ENCODE measurements at regions not wholly inside any gene's neighbourhood (a gene's known extent, or its start where the extent isn't known, plus 50 kb on each side); places are given as distances from the start of the nearest gene placed in this dataset.

DNA sequence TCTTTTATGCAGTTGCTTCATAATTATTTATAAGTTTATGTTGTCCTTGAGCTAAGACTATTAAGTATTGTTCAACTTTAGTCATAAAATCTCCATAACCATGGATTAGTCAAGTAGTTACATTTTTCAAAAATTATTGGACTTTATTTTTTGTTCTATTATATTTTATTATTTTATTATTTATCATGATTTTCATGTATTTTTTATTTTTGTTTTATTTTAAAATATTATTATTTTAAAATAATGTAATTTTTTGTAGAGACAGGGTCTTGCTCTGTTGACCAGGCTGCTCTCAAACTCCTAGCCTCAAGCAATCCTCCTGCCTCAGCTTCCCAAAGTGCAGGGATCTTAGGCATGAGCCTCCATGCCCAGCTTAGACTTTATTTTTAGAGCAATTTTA lies 102.3 kb downstream of the NOC3L start:
- Histone ChIP-seq H3K4me3 (ENCODE audit: control extremely low read depth in 1 of 5, extremely low read depth in 1 of 5, insufficient read depth in 1 of 5, low read depth in 2 of 5, low read length in 4 of 5) (no peak overlapping the region), H3K4me1 (ENCODE audit: control insufficient read depth in 2 of 2, insufficient read depth in 2 of 2, low read length in 2 of 2) (no peaks in the 10 kb centered on the region), H3K27me3 (replicated peaks in 1 of 4; ENCODE audit: control extremely low read depth in 1 of 4, control insufficient read depth in 3 of 4, insufficient read depth in 4 of 4, low read length in 3 of 4) (peaks cover 0 to 2% (median 0%) of the 10 kb centered on the region in 4 experiments), H3K9ac (ENCODE audit: low read length) (no peak overlapping the region), H3K79me2 (ENCODE audit: control insufficient read depth, insufficient read depth, low read length) (no peaks in the 10 kb centered on the region), H2AFZ (ENCODE audit: insufficient read depth, low read depth, low read length, poor library complexity, severe bottlenecking) (no peak overlapping the region), H4K20me1 (ENCODE audit: control insufficient read depth, insufficient read depth, low read length, poor library complexity, severe bottlenecking) (no peaks in the 10 kb centered on the region), H3K36me3 (replicated peaks in 1 of 2; ENCODE audit: control extremely low read depth in 1 of 2, control insufficient read depth in 1 of 2, extremely low read depth in 1 of 2, insufficient read depth in 2 of 2, low read length in 1 of 2) (no peaks in the 10 kb centered on the region), H3K9me3 (ENCODE audit: control extremely low read depth in 1 of 3, control insufficient read depth in 2 of 3, insufficient read depth in 1 of 3, low read length in 2 of 3) (no peaks in the 10 kb centered on the region), H3K27ac (ENCODE audit: low read length in 2 of 2) (no peak overlapping the region), H3K4me2 (replicated peaks; ENCODE audit: low read depth, low read length, poor library complexity, severe bottlenecking) (no peak overlapping the region)
- peaks cover 12% of the 10 kb centered on the region for H3K27me3 Mint-ChIP-seq
- H3K4me3 Mint-ChIP-seq: no peak overlapping the region
- H3K27ac Mint-ChIP-seq: no peak overlapping the region
- ATAC-seq (ENCODE audit: low read depth): no peak
- DNase-seq: no peak
- H3K9me3 Mint-ChIP-seq (ENCODE audit: insufficient read depth): no peaks in the 10 kb centered on the region
- H3K4me1 Mint-ChIP-seq: no peaks in the 10 kb centered on the region
- TF ChIP-seq, protein P1, sequence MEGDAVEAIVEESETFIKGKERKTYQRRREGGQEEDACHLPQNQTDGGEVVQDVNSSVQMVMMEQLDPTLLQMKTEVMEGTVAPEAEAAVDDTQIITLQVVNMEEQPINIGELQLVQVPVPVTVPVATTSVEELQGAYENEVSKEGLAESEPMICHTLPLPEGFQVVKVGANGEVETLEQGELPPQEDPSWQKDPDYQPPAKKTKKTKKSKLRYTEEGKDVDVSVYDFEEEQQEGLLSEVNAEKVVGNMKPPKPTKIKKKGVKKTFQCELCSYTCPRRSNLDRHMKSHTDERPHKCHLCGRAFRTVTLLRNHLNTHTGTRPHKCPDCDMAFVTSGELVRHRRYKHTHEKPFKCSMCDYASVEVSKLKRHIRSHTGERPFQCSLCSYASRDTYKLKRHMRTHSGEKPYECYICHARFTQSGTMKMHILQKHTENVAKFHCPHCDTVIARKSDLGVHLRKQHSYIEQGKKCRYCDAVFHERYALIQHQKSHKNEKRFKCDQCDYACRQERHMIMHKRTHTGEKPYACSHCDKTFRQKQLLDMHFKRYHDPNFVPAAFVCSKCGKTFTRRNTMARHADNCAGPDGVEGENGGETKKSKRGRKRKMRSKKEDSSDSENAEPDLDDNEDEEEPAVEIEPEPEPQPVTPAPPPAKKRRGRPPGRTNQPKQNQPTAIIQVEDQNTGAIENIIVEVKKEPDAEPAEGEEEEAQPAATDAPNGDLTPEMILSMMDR (IDR thresholded peaks at IDR 0.05): no peak
- TF ChIP-seq EZH2 (IDR thresholded peaks at IDR 0.05; ENCODE audit: borderline replicate concordance, insufficient read depth, low read depth, low read length, poor library complexity, severe bottlenecking): no peak
- POLR2A ChIA-PET: no interaction called here
- CTCF ChIA-PET: no interaction called here
- intact Hi-C loops (cut with micrococcal nuclease): no loop called here

DNA sequence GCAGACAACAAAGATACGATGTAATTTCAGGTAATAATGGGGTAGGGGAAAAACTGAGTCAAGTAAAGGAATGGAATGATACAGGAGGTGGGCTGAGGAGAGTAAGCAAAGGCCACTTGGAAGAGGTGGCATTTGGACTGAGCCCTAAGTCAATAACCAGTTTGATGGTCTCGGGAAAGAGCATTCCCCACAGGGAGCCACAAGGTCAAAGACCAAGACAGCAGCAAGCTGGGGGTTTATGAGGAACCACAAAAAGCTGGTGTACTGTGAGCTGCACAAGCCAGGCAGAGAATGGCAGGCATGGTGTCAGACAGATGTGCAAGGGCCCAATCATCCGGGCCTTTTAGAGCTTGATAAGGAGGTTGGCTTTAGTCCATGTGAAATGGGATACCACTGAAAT lies 98.7 kb downstream of the NOC3L start:
- no peak overlapping the region for H3K4me2 ChIP-seq (replicated peaks; ENCODE audit: low read depth, low read length, poor library complexity, severe bottlenecking)
- POLR2A ChIA-PET: no interaction called here
- WGBS (ENCODE audit: insufficient coverage): 96% methylated on average over 3 of the region's 3 CpGs

More for the DNA sequence above, 98.7 kb downstream of the NOC3L start:
- Histone ChIP-seq H3K9ac (ENCODE audit: low read length) (no peak overlapping the region), H2AFZ (ENCODE audit: insufficient read depth, low read depth, low read length, poor library complexity, severe bottlenecking) (no peak overlapping the region), H4K20me1 (ENCODE audit: control insufficient read depth, insufficient read depth, low read length, poor library complexity, severe bottlenecking) (no peaks in the 10 kb centered on the region), H3K4me1 (ENCODE audit: control insufficient read depth in 2 of 2, insufficient read depth in 2 of 2, low read length in 2 of 2) (no peaks in the 10 kb centered on the region), H3K4me3 (ENCODE audit: control extremely low read depth in 1 of 5, extremely low read depth in 1 of 5, insufficient read depth in 1 of 5, low read depth in 2 of 5, low read length in 4 of 5) (no peak overlapping the region), H3K9me3 (ENCODE audit: control extremely low read depth in 1 of 3, control insufficient read depth in 2 of 3, insufficient read depth in 1 of 3, low read length in 2 of 3) (no peaks in the 10 kb centered on the region), H3K27ac (ENCODE audit: low read length in 2 of 2) (no peak overlapping the region), H3K27me3 (replicated peaks in 1 of 4; ENCODE audit: control extremely low read depth in 1 of 4, control insufficient read depth in 3 of 4, insufficient read depth in 4 of 4, low read length in 3 of 4) (peaks cover 0 to 2% (median 0%) of the 10 kb centered on the region in 4 experiments), H3K79me2 (ENCODE audit: control insufficient read depth, insufficient read depth, low read length) (no peaks in the 10 kb centered on the region), H3K36me3 (replicated peaks in 1 of 2; ENCODE audit: control extremely low read depth in 1 of 2, control insufficient read depth in 1 of 2, extremely low read depth in 1 of 2, insufficient read depth in 2 of 2, low read length in 1 of 2) (no peaks in the 10 kb centered on the region)
- ATAC-seq (ENCODE audit: low read depth): no peak
- Mint-ChIP-seq H3K27ac (no peak overlapping the region), H3K27me3 (peaks cover 17% of the 10 kb centered on the region), H3K4me1 (no peaks in the 10 kb centered on the region), H3K4me3 (no peak overlapping the region), H3K9me3 (ENCODE audit: insufficient read depth) (no peaks in the 10 kb centered on the region)
- intact Hi-C loops (cut with micrococcal nuclease): no loop called here
- CTCF ChIA-PET: no interaction called here
- TF ChIP-seq, protein P1 (IDR thresholded peaks at IDR 0.05): no peak
- TF ChIP-seq EZH2 (IDR thresholded peaks at IDR 0.05; ENCODE audit: borderline replicate concordance, insufficient read depth, low read depth, low read length, poor library complexity, severe bottlenecking): no peak
- no peak for DNase-seq
